H1 (cell line): ENCODE measurements at regions not wholly inside any gene's neighbourhood (a gene's known extent, or its start where the extent isn't known, plus 50 kb on each side); places are given as distances from the start of the nearest gene placed in this dataset.
A peak's percentile ranks its signal among the peaks of the same experiment; 100 is the strongest.

Experiments
- CTCF ChIA-PET: fragments of 300-600 bp; sonication (Branson Sonifier 250); formaldehyde crosslinking; loops from one replicate; lab custom pipeline; 2021; ENCODE audit not compliant: partially characterized antibody; lab: Charles Lee
- POLR2A ChIA-PET: fragments of 300-600 bp; sonication (Branson Sonifier 250); formaldehyde crosslinking; loops from one replicate; lab custom pipeline; 2021; ENCODE audit warnings: inconsistent platforms; ENCODE audit not compliant: partially characterized antibody; lab: Charles Lee
- DNase-seq, 2 experiments: peaks; one replicate each; pipeline versions ENCODE4 v3.0.0 to v3.0.0-alpha.2; 2010 to 2022; ENCODE audit warnings: low spot score in 2 of 2, low read depth in 1 of 2, mixed read lengths in 1 of 2
- FAIRE-seq: peaks from 2 replicates; lab custom pipeline; 2011; peaks lifted over from hg19 to GRCh38; lab: Jason Lieb, UNC
- H2AFZ ChIP-seq: 2 replicates; pipeline ENCODE4 v1.8.1; 2012; ENCODE audit warnings: low read length, inconsistent platforms
- H2AK5ac ChIP-seq: 2 replicates; pipeline ENCODE4 v1.6.1; 2013; ENCODE audit warnings: low read depth, low read length
- H2BK120ac ChIP-seq: replicated peaks from 2 replicates; pipeline ENCODE3; 2013; ENCODE audit warnings: low read depth, low read length, inconsistent platforms
- H2BK12ac ChIP-seq: 2 replicates; pipeline ENCODE4 v1.6.1; 2013; ENCODE audit warnings: low read depth, low read length
- H2BK15ac ChIP-seq: 2 replicates; pipeline ENCODE4 v1.6.1; 2013; ENCODE audit warnings: low read length
- H2BK20ac ChIP-seq: 2 replicates; pipeline ENCODE4 v1.6.1; 2013; ENCODE audit warnings: low read length
- H2BK5ac ChIP-seq: 2 replicates; pipeline ENCODE4 v1.6.1; 2013; ENCODE audit warnings: low read depth, low read length
- H3K14ac ChIP-seq: 2 replicates; pipeline ENCODE4 v1.6.1; 2013; ENCODE audit warnings: inconsistent platforms; ENCODE audit not compliant: insufficient read length
- H3K18ac ChIP-seq: 2 replicates; pipeline ENCODE4 v1.6.1; 2013; ENCODE audit warnings: low read length; ENCODE audit errors: extremely low read depth
- H3K23ac ChIP-seq: 2 replicates; pipeline ENCODE4 v1.6.1; 2013; ENCODE audit warnings: inconsistent platforms; ENCODE audit not compliant: insufficient read length
- H3K23me2 ChIP-seq: 2 replicates; pipeline ENCODE4 v1.6.1; 2013; ENCODE audit warnings: low read depth, low read length
- H3K27ac ChIP-seq: 2 replicates; pipeline ENCODE4 v1.6.1; 2011; ENCODE audit warnings: low read depth, low read length, inconsistent platforms
- H3K27me3 ChIP-seq, 4 experiments: replicated peaks in 1 of 4; 1 replicate in 1 of 4; 2 replicates in 3 of 4; pipeline versions ENCODE4 v1.6.1 to v1.8.1; 2011 to 2013; ENCODE audit warnings: low read length in 3 of 4, mild to moderate bottlenecking in 3 of 4, inconsistent platforms in 2 of 4, mixed read lengths in 2 of 4, moderate library complexity in 1 of 4; ENCODE audit not compliant: control insufficient read depth in 3 of 4, insufficient read depth in 3 of 4; ENCODE audit errors: extremely low read depth in 1 of 4
- H3K36me3 ChIP-seq, 4 experiments: 2 replicates each; pipeline versions ENCODE4 v1.6.1 to v1.8.1; 2011 to 2013; ENCODE audit warnings: mild to moderate bottlenecking in 4 of 4, low read length in 3 of 4, moderate library complexity in 2 of 4, control low read depth in 1 of 4, inconsistent platforms in 1 of 4; ENCODE audit not compliant: insufficient read depth in 4 of 4, control insufficient read depth in 2 of 4
- H3K4ac ChIP-seq: replicated peaks from 2 replicates; pipeline ENCODE3; 2013; ENCODE audit warnings: low read length, low read depth, mixed read lengths, inconsistent platforms; ENCODE audit not compliant: insufficient read length
- H3K4me1 ChIP-seq, 4 experiments: replicated peaks in 1 of 4; 1 replicate in 1 of 4; 2 replicates in 3 of 4; pipeline versions ENCODE4 v1.6.1 to v1.8.1; 2011 to 2013; ENCODE audit warnings: low read length in 3 of 4, inconsistent platforms in 2 of 4, mixed read lengths in 1 of 4; ENCODE audit not compliant: insufficient read depth in 4 of 4, control insufficient read depth in 3 of 4
- H3K4me2 ChIP-seq, 2 experiments: 2 replicates each; pipeline versions ENCODE4 v1.6.1 to v1.8.1; 2011 to 2013; ENCODE audit warnings: low read depth in 2 of 2, low read length in 2 of 2, control low read depth in 1 of 2, inconsistent platforms in 1 of 2, mild to moderate bottlenecking in 1 of 2; ENCODE audit not compliant: insufficient read depth in 1 of 2
- H3K4me3 ChIP-seq, 4 experiments: fragments of 200-600, 300-600 bp in 1 of 4; sonication (generic), shearing (Covaris generic), sonication (Bioruptor Twin) in 1 of 4; 2 replicates each; pipeline versions ENCODE4 v1.5.1 to v1.8.1; 2011 to 2016; ENCODE audit warnings: low read length in 4 of 4, low read depth in 3 of 4, control low read depth in 2 of 4, inconsistent platforms in 2 of 4, mild to moderate bottlenecking in 2 of 4, mixed read lengths in 1 of 4, moderate library complexity in 1 of 4; ENCODE audit not compliant: insufficient read depth in 2 of 4; ENCODE audit errors: extremely low read depth in 1 of 4
- H3K56ac ChIP-seq: replicated peaks from 2 replicates; pipeline ENCODE3; 2013; ENCODE audit warnings: low read depth, mild to moderate bottlenecking, mixed read lengths, low read length, inconsistent platforms; ENCODE audit not compliant: insufficient read length
- H3K79me1 ChIP-seq: 2 replicates; pipeline ENCODE4 v1.6.1; 2013; ENCODE audit warnings: low read depth, low read length, control low read depth
- H3K79me2 ChIP-seq, 2 experiments: 2 replicates each; pipeline versions ENCODE4 v1.6.1 to v1.8.1; 2012 to 2013; ENCODE audit warnings: low read length in 2 of 2, mild to moderate bottlenecking in 2 of 2, inconsistent platforms in 1 of 2; ENCODE audit not compliant: insufficient read depth in 2 of 2, control insufficient read depth in 1 of 2
- H3K9ac ChIP-seq, 4 experiments: replicated peaks in 1 of 4; 1 replicate in 1 of 4; 2 replicates in 3 of 4; pipeline versions ENCODE4 v1.6.1 to v1.8.1; 2011 to 2013; ENCODE audit warnings: low read depth in 3 of 4, low read length in 3 of 4, control low read depth in 2 of 4, mild to moderate bottlenecking in 2 of 4, moderate library complexity in 2 of 4, inconsistent platforms in 1 of 4; ENCODE audit errors: extremely low read depth in 1 of 4
- H3K9me3 ChIP-seq, 2 experiments: 2 replicates each; pipeline versions ENCODE4 v1.6.1 to v1.8.1; 2012 to 2013; ENCODE audit warnings: mild to moderate bottlenecking in 2 of 2, moderate library complexity in 2 of 2, control low read depth in 1 of 2, inconsistent platforms in 1 of 2, low read depth in 1 of 2, low read length in 1 of 2, mixed read lengths in 1 of 2; ENCODE audit not compliant: insufficient read depth in 2 of 2
- H4K20me1 ChIP-seq, 2 experiments: replicated peaks in 1 of 2; 2 replicates each; pipeline versions ENCODE3 to v1.8.1; 2011 to 2013; ENCODE audit warnings: inconsistent platforms in 2 of 2, low read length in 2 of 2, mild to moderate bottlenecking in 1 of 2; ENCODE audit not compliant: insufficient read depth in 2 of 2, control insufficient read depth in 1 of 2
- H4K5ac ChIP-seq: 2 replicates; pipeline ENCODE4 v1.6.1; 2013; ENCODE audit warnings: low read length, low read depth, mixed read lengths, inconsistent platforms; ENCODE audit not compliant: insufficient read length
- H4K8ac ChIP-seq: 2 replicates; pipeline ENCODE4 v1.8.0; 2013; ENCODE audit warnings: mild to moderate bottlenecking, moderate library complexity, low read length, inconsistent platforms; ENCODE audit not compliant: insufficient read depth; ENCODE audit errors: extremely low read depth
- H4K91ac ChIP-seq: replicated peaks from 2 replicates; pipeline ENCODE3; 2013; ENCODE audit warnings: low read length, mixed read lengths, inconsistent platforms; ENCODE audit not compliant: insufficient read length
- RXRA ChIP-seq: IDR thresholded peaks from 2 replicates; pipeline ENCODE4 v1.6.1; 2011; ENCODE audit warnings: low read depth, mild to moderate bottlenecking, low read length, moderate library complexity; ENCODE audit not compliant: insufficient read depth
- WGBS, 2 experiments: shearing (Covaris generic) in 1 of 2; methylation state at CpG; one replicate each; pipeline versions ENCODE4 v1.1.6 to v1.1.7; 2013 to 2015; ENCODE audit warnings: low lambda C conversion rate in 2 of 2, mixed read lengths in 2 of 2, inconsistent platforms in 1 of 2, low coverage in 1 of 2, missing lambda C conversion rate in 1 of 2; ENCODE audit not compliant: insufficient replicate concordance in 2 of 2, insufficient coverage in 1 of 2, insufficient read length in 1 of 2; ENCODE audit errors: extremely low coverage in 1 of 2, missing lambda C conversion rate in 1 of 2; 5-methylcytosine and 5-hydroxymethylcytosine counted together

GRCh38 chr15:31495281-31495680, 168.6 kb downstream of the KLF13 start:
- H3K4me2 ChIP-seq: no peak overlapping the region
- no peak overlapping the region for H3K4ac ChIP-seq
- H2BK5ac ChIP-seq: no peak overlapping the region
- ChIA-PET POLR2A (no interaction called here), CTCF (interaction anchor here (0.6 to 1.5 kb wide), 6 partner anchors 10 to 290 kb away, joined by 3 to 5 read pairs (median 4); no protein-coding TSS in a partner anchor)
- DNase-seq (peak in 1 of 2 experiments; percentile 16), FAIRE-seq (no peak)
- no peak for TF ChIP-seq RXRA
- no peak overlapping the region for H3K27ac ChIP-seq
- no peak overlapping the region for H2AK5ac ChIP-seq
- H3K4me1 ChIP-seq: no peaks in the 10 kb centered on the region
- no peak overlapping the region for H2BK20ac ChIP-seq
- H4K20me1 ChIP-seq: no peaks in the 10 kb centered on the region
- no peaks in the 10 kb centered on the region for H3K36me3 ChIP-seq
- H3K56ac ChIP-seq: no peak overlapping the region
- no peaks in the 10 kb centered on the region for H3K79me2 ChIP-seq
- H2BK12ac ChIP-seq: no peak overlapping the region
- H4K5ac ChIP-seq: no peak overlapping the region
- no peak overlapping the region for H2BK15ac ChIP-seq
- WGBS, 2 experiments: 85% methylated on average over 4 of the region's 4 CpGs; no CpG with 5 or more reads in 1 of the 2 experiments
- H3K9me3 ChIP-seq: peaks cover 0 to 2% of the 10 kb centered on the region in 2 experiments; a peak in 1 of 4 replicates
- H3K23me2 ChIP-seq: no peaks in the 10 kb centered on the region
- no peak overlapping the region for H3K4me3 ChIP-seq
- H2BK120ac ChIP-seq: no peak overlapping the region
- H3K23ac ChIP-seq: no peak overlapping the region
- no peak overlapping the region for H4K91ac ChIP-seq
- H3K27me3 ChIP-seq: no peaks in the 10 kb centered on the region
- H3K14ac ChIP-seq: no peak overlapping the region
- H3K9ac ChIP-seq: no peak overlapping the region
- H3K79me1 ChIP-seq: no peaks in the 10 kb centered on the region
- no peak overlapping the region for H4K8ac ChIP-seq
- no peak overlapping the region for H2AFZ ChIP-seq
- H3K18ac ChIP-seq: no peak overlapping the region
